ENCODE measurements at regions not wholly inside any gene's neighbourhood (a gene's known extent, or its start where the extent isn't known, plus 50 kb on each side); places are given as distances from the start of the nearest gene placed in this dataset.

- TF ChIP-seq NRF1 (conservative IDR thresholded peaks at IDR 0.05 in 1 of 2, IDR thresholded peaks at IDR 0.05 in 1 of 2) (no peak), ZHX1 (conservative IDR thresholded peaks at IDR 0.05; ENCODE audit: low read length) (no peak), DACH1 (IDR thresholded peaks at IDR 0.05; ENCODE audit: partially characterized antibody) (no peak), ZNF23 (CRISPR knock-in tag; IDR thresholded peaks at IDR 0.05) (no peak)
These were observed 64.9 kb upstream of the PMFBP1 start (continued) for GRCh38 chr16:72236866-72237265.

GRCh38 chr16:72234387-72234786, 62.4 kb upstream of the PMFBP1 start:
- no TSS peak for BruUV-seq (replicated peaks)
- Histone ChIP-seq H3K27me3 (ENCODE audit: control insufficient read depth in 2 of 2, insufficient read depth in 2 of 2, low read length in 2 of 2) (no peaks in the 10 kb centered on the region), H4K20me1 (replicated peaks; ENCODE audit: control insufficient read depth, insufficient read depth, low read length) (no peaks in the 10 kb centered on the region), H3K36me3 (ENCODE audit: control insufficient read depth, insufficient read depth, low read length) (no peaks in the 10 kb centered on the region), H3K79me2 (ENCODE audit: control insufficient read depth, insufficient read depth, low read length) (no peaks in the 10 kb centered on the region), H3K9ac (ENCODE audit: insufficient read depth in 1 of 2, low read depth in 2 of 2, low read length in 2 of 2) (no peak overlapping the region), H3K4me1 (replicated peaks in 1 of 2; ENCODE audit: control insufficient read depth in 2 of 2, insufficient read depth in 2 of 2, low read length in 2 of 2) (no peaks in the 10 kb centered on the region), H3K9me1 (ENCODE audit: control insufficient read depth, insufficient read depth, low read length) (no peaks in the 10 kb centered on the region), H3K9me3 (replicated peaks; ENCODE audit: control insufficient read depth, insufficient read depth, low read depth, low read length) (no peaks in the 10 kb centered on the region), H3K4me3 (no peak overlapping the region), H3K27ac (ENCODE audit: extremely low read depth, low read depth, low read length) (no peak overlapping the region), H3K4me2 (ENCODE audit: insufficient read depth, low read length) (no peak overlapping the region), H2AFZ (ENCODE audit: low read depth, low read length) (no peak overlapping the region)
- 0% methylated on average over 5 of the region's 5 CpGs for WGBS (ENCODE audit: insufficient coverage, low coverage, missing lambda C conversion rate)
- in situ Hi-C loops (cut with MboI) (no loop called here), intact Hi-C loops (cut with micrococcal nuclease) (no loop called here)
- CTCF ChIA-PET (ENCODE audit: low intra/inter-chr PET ratio), result no interaction called here
- ATAC-seq (no peak), FAIRE-seq (no peak), DNase-seq (ENCODE audit: extremely low read depth in 1 of 4, low spot score in 3 of 4) (no peak)
- TF ChIP-seq NR0B1 (IDR thresholded peaks at IDR 0.05; ENCODE audit: partially characterized antibody) (no peak), ZNF384 (IDR thresholded peaks at IDR 0.05; ENCODE audit: low read depth, low read length) (no peak), FIP1L1 (IDR thresholded peaks at IDR 0.05; ENCODE audit: low read depth, low read length, poor library complexity, severe bottlenecking) (no peak), KAT2B (IDR thresholded peaks at IDR 0.05; ENCODE audit: low read depth, low read length) (no peak), BRD4 (IDR thresholded peaks at IDR 0.05) (no peak), ZBTB5 (IDR thresholded peaks at IDR 0.05) (no peak)
- POLR2A ChIA-PET, result no interaction called here

Measured in K562 (cell line).